ENCODE measurements at regions not wholly inside any gene's neighbourhood (a gene's known extent, or its start where the extent isn't known, plus 50 kb on each side); places are given as distances from the start of the nearest gene placed in this dataset.
"Not testable (repeated sequence)": the region's sequence is repeated elsewhere in the genome, so short reads cannot be mapped to it uniquely, and the experiment has no call there.

DNA sequence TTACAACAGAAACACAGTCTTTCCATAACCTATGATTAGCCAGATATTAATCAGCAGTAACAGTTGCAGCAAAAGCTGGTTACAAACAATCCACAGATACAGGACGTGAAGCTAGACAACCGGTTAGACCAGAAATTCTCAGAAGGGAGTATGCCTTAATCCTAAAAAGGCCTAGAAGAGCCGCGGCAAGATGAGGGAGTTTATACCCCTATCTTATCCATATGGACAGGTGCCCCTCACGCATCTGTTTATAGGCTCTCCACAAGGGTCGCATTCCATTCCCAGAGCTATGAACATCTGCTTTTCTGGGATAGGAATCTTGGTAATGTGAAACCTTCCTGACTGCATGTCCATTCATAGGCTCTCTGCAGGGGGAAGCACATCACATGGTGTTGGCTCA, 237.9 kb downstream of the WNT5A start:
- H3K9me3 ChIP-seq (replicated peaks in 1 of 2; ENCODE audit: control insufficient read depth in 2 of 2, insufficient read depth in 1 of 2, low read depth in 1 of 2, low read length in 2 of 2); H3K4me3 ChIP-seq (ENCODE audit: low read length in 2 of 2); H3K79me1 ChIP-seq (ENCODE audit: low read depth, low read length); H2BK15ac ChIP-seq (ENCODE audit: low read length); H3K4ac ChIP-seq (ENCODE audit: low read length); H4K8ac ChIP-seq (ENCODE audit: low read depth, low read length); H3K27ac ChIP-seq (replicated peaks; ENCODE audit: low read length); H3K36me3 ChIP-seq (replicated peaks in 1 of 2; ENCODE audit: control insufficient read depth in 2 of 2, insufficient read depth in 2 of 2, low read length in 2 of 2); H2BK120ac ChIP-seq (ENCODE audit: low read depth, low read length); H3K4me1 ChIP-seq (ENCODE audit: control insufficient read depth in 2 of 2, insufficient read depth in 1 of 2, low read depth in 1 of 2, low read length in 2 of 2); H3K27me3 ChIP-seq (ENCODE audit: control insufficient read depth in 3 of 3, insufficient read depth in 3 of 3, low read depth in 1 of 3, low read length in 3 of 3); H3K14ac ChIP-seq (ENCODE audit: low read length); H2BK5ac ChIP-seq (ENCODE audit: low read length); H3K9ac ChIP-seq (ENCODE audit: low read depth, low read length, poor library complexity); H4K91ac ChIP-seq (ENCODE audit: low read depth, low read length, poor library complexity); H3K4me2 ChIP-seq (ENCODE audit: insufficient read depth, low read length, poor library complexity, severe bottlenecking); DNase-seq (ENCODE audit: low spot score); H2AFZ ChIP-seq (ENCODE audit: low read length); H3K23ac ChIP-seq (ENCODE audit: low read depth, low read length, poor library complexity); H2BK12ac ChIP-seq (ENCODE audit: low read length); H2AK5ac ChIP-seq (ENCODE audit: low read depth, low read length); H3K18ac ChIP-seq (ENCODE audit: low read length): not testable (repeated sequence)
- no CpG with 5 or more reads among the region's 6 CpGs for WGBS, 2 donors (ENCODE audit: extremely low coverage in 2 of 2, insufficient read length in 2 of 2, insufficient replicate concordance in 1 of 2)

DNA sequence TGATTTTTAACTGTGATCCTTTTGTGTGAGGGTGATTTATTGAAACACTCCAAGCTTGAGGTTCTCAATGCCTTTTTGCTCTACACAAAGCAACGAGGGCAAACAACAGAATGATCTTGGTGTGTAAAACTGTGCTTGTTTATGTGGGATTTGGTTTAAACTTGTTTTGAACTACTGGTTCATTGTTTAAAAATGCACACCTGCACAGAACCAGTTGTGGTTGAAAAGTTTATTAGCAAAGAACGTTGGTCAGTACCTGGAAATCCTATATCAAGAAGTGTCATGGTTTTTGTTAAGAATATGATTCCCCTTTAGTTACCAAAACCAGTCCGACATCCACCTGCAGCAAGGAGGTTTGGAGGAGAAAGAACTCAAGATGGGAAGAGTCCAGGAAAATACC, 239.4 kb downstream of the WNT5A start:
- no peak overlapping the region for H3K18ac ChIP-seq (ENCODE audit: low read length)
- no peaks in the 10 kb centered on the region for H3K27me3 ChIP-seq (ENCODE audit: control insufficient read depth in 3 of 3, insufficient read depth in 3 of 3, low read depth in 1 of 3, low read length in 3 of 3)
- H2AK5ac ChIP-seq (ENCODE audit: low read depth, low read length) = no peak overlapping the region
- no peak overlapping the region for H3K4me3 ChIP-seq (ENCODE audit: low read length in 2 of 2)
- no peak overlapping the region for H3K27ac ChIP-seq (replicated peaks; ENCODE audit: low read length)
- no peak overlapping the region for H3K14ac ChIP-seq (ENCODE audit: low read length)
- no peaks in the 10 kb centered on the region for H3K36me3 ChIP-seq (replicated peaks in 1 of 2; ENCODE audit: control insufficient read depth in 2 of 2, insufficient read depth in 2 of 2, low read length in 2 of 2)
- H2BK12ac ChIP-seq (ENCODE audit: low read length) = no peak overlapping the region
- H4K8ac ChIP-seq (ENCODE audit: low read depth, low read length) = no peak overlapping the region
- H3K79me1 ChIP-seq (ENCODE audit: low read depth, low read length) = no peaks in the 10 kb centered on the region
- no peaks in the 10 kb centered on the region for H3K9me3 ChIP-seq (replicated peaks in 1 of 2; ENCODE audit: control insufficient read depth in 2 of 2, insufficient read depth in 1 of 2, low read depth in 1 of 2, low read length in 2 of 2)
- DNase-seq (ENCODE audit: low spot score) = no peak
- no peak overlapping the region for H2BK120ac ChIP-seq (ENCODE audit: low read depth, low read length)
- H3K4me2 ChIP-seq (ENCODE audit: insufficient read depth, low read length, poor library complexity, severe bottlenecking) = no peak overlapping the region
- no peak overlapping the region for H3K9ac ChIP-seq (ENCODE audit: low read depth, low read length, poor library complexity)
- no CpG with 5 or more reads among the region's 3 CpGs for WGBS, 2 donors (ENCODE audit: extremely low coverage in 2 of 2, insufficient read length in 2 of 2, insufficient replicate concordance in 1 of 2)
- no peak overlapping the region for H2AFZ ChIP-seq (ENCODE audit: low read length)
- H2BK15ac ChIP-seq (ENCODE audit: low read length) = no peak overlapping the region
- no peak overlapping the region for H2BK5ac ChIP-seq (ENCODE audit: low read length)
- H3K23ac ChIP-seq (ENCODE audit: low read depth, low read length, poor library complexity) = no peak overlapping the region
- no peaks in the 10 kb centered on the region for H3K4me1 ChIP-seq (ENCODE audit: control insufficient read depth in 2 of 2, insufficient read depth in 1 of 2, low read depth in 1 of 2, low read length in 2 of 2)
- no peak overlapping the region for H3K4ac ChIP-seq (ENCODE audit: low read length)
- H4K91ac ChIP-seq (ENCODE audit: low read depth, low read length, poor library complexity) = no peak overlapping the region

DNA sequence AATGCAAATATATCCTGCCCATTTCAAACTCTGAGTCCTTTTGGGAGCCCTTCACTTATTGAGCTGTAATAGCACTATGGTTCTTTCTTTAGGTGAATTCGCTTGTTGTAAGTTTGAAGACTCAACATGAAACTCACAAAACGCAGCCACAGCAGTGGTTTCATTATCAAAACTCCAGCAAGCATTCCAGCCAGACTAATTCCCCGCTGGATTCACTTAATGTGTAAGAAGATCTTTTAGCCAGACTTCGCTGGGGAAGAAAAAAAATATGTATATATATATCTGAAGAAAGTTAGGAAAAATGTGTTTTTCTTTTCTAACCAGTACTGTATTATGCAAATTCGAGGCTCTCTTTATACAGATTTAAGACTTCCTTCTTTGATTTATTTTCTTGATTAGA, 241.1 kb downstream of the WNT5A start:
- Histone ChIP-seq H2AK5ac (ENCODE audit: low read depth, low read length) (no peak overlapping the region), H3K4ac (ENCODE audit: low read length) (no peak overlapping the region), H3K4me3 (ENCODE audit: low read length in 2 of 2) (no peak overlapping the region), H2BK15ac (ENCODE audit: low read length) (no peak overlapping the region), H3K27ac (replicated peaks; ENCODE audit: low read length) (no peak overlapping the region), H3K23ac (ENCODE audit: low read depth, low read length, poor library complexity) (no peak overlapping the region), H2AFZ (ENCODE audit: low read length) (no peak overlapping the region), H3K36me3 (replicated peaks in 1 of 2; ENCODE audit: control insufficient read depth in 2 of 2, insufficient read depth in 2 of 2, low read length in 2 of 2) (no peaks in the 10 kb centered on the region), H2BK12ac (ENCODE audit: low read length) (no peak overlapping the region), H2BK5ac (ENCODE audit: low read length) (no peak overlapping the region), H3K9me3 (replicated peaks in 1 of 2; ENCODE audit: control insufficient read depth in 2 of 2, insufficient read depth in 1 of 2, low read depth in 1 of 2, low read length in 2 of 2) (no peaks in the 10 kb centered on the region), H3K4me1 (ENCODE audit: control insufficient read depth in 2 of 2, insufficient read depth in 1 of 2, low read depth in 1 of 2, low read length in 2 of 2) (no peaks in the 10 kb centered on the region), H3K4me2 (ENCODE audit: insufficient read depth, low read length, poor library complexity, severe bottlenecking) (no peak overlapping the region), H4K91ac (ENCODE audit: low read depth, low read length, poor library complexity) (no peak overlapping the region), H4K8ac (ENCODE audit: low read depth, low read length) (no peak overlapping the region), H3K27me3 (ENCODE audit: control insufficient read depth in 3 of 3, insufficient read depth in 3 of 3, low read depth in 1 of 3, low read length in 3 of 3) (no peaks in the 10 kb centered on the region), H3K9ac (ENCODE audit: low read depth, low read length, poor library complexity) (no peak overlapping the region), H3K14ac (ENCODE audit: low read length) (no peak overlapping the region), H2BK120ac (ENCODE audit: low read depth, low read length) (no peak overlapping the region), H3K79me1 (ENCODE audit: low read depth, low read length) (no peaks in the 10 kb centered on the region), H3K18ac (ENCODE audit: low read length) (no peak overlapping the region)
- DNase-seq (ENCODE audit: low spot score) = no peak
- WGBS, 2 donors (ENCODE audit: extremely low coverage in 2 of 2, insufficient read length in 2 of 2, insufficient replicate concordance in 1 of 2) = no CpG with 5 or more reads among the region's 5 CpGs

- Histone ChIP-seq H2BK15ac (ENCODE audit: low read length) (no peak overlapping the region), H2AFZ (ENCODE audit: low read length) (no peak overlapping the region)
Observed at GRCh38 chr3:55245351-55245750, 241.8 kb downstream of the WNT5A start.

More at GRCh38 chr3:55245351-55245750, 241.8 kb downstream of the WNT5A start:
- Histone ChIP-seq H3K4me2 (ENCODE audit: insufficient read depth, low read length, poor library complexity, severe bottlenecking) (no peak overlapping the region), H3K79me1 (ENCODE audit: low read depth, low read length) (no peaks in the 10 kb centered on the region), H3K9ac (ENCODE audit: low read depth, low read length, poor library complexity) (no peak overlapping the region), H3K9me3 (replicated peaks in 1 of 2; ENCODE audit: control insufficient read depth in 2 of 2, insufficient read depth in 1 of 2, low read depth in 1 of 2, low read length in 2 of 2) (no peaks in the 10 kb centered on the region), H3K4me1 (ENCODE audit: control insufficient read depth in 2 of 2, insufficient read depth in 1 of 2, low read depth in 1 of 2, low read length in 2 of 2) (no peaks in the 10 kb centered on the region), H3K36me3 (replicated peaks in 1 of 2; ENCODE audit: control insufficient read depth in 2 of 2, insufficient read depth in 2 of 2, low read length in 2 of 2) (no peaks in the 10 kb centered on the region), H3K27me3 (ENCODE audit: control insufficient read depth in 3 of 3, insufficient read depth in 3 of 3, low read depth in 1 of 3, low read length in 3 of 3) (no peaks in the 10 kb centered on the region), H3K27ac (replicated peaks; ENCODE audit: low read length) (no peak overlapping the region), H2BK12ac (ENCODE audit: low read length) (no peak overlapping the region), H3K18ac (ENCODE audit: low read length) (no peak overlapping the region), H2BK5ac (ENCODE audit: low read length) (no peak overlapping the region), H3K23ac (ENCODE audit: low read depth, low read length, poor library complexity) (no peak overlapping the region), H3K4ac (ENCODE audit: low read length) (no peak overlapping the region), H3K14ac (ENCODE audit: low read length) (no peak overlapping the region), H2BK120ac (ENCODE audit: low read depth, low read length) (no peak overlapping the region), H2AK5ac (ENCODE audit: low read depth, low read length) (no peak overlapping the region), H4K91ac (ENCODE audit: low read depth, low read length, poor library complexity) (no peak overlapping the region), H3K4me3 (ENCODE audit: low read length in 2 of 2) (no peak overlapping the region), H4K8ac (ENCODE audit: low read depth, low read length) (no peak overlapping the region)
- no CpG with 5 or more reads among the region's 2 CpGs for WGBS, 2 donors (ENCODE audit: extremely low coverage in 2 of 2, insufficient read length in 2 of 2, insufficient replicate concordance in 1 of 2)
- DNase-seq (ENCODE audit: low spot score) = no peak

Data from neuronal stem cell (in vitro differentiated cells).